ENCODE measurements at regions not wholly inside any gene's neighbourhood (a gene's known extent, or its start where the extent isn't known, plus 50 kb on each side); places are given as distances from the start of the nearest gene placed in this dataset.

DNA sequence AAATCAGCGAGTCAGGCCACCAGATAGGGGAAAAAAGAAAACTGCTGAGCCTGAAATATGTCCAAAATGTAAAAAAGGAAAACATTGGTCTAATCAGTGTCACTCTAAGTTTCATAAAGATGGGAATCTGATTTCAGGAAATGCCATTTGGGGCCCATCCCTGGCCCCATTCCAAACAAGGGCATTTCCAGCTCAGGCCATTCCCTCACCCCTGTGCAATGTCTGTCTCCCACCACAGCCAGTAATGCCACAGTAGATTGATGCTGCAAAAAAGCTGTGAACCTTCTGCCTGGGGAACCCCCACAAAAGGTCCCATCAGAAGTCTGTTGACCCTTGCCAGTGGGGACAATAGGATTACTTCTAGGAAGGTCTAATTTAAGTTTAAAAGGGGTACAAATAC lies 199.6 kb downstream of the YTHDC2 start:
- TF ChIP-seq, protein P1, sequence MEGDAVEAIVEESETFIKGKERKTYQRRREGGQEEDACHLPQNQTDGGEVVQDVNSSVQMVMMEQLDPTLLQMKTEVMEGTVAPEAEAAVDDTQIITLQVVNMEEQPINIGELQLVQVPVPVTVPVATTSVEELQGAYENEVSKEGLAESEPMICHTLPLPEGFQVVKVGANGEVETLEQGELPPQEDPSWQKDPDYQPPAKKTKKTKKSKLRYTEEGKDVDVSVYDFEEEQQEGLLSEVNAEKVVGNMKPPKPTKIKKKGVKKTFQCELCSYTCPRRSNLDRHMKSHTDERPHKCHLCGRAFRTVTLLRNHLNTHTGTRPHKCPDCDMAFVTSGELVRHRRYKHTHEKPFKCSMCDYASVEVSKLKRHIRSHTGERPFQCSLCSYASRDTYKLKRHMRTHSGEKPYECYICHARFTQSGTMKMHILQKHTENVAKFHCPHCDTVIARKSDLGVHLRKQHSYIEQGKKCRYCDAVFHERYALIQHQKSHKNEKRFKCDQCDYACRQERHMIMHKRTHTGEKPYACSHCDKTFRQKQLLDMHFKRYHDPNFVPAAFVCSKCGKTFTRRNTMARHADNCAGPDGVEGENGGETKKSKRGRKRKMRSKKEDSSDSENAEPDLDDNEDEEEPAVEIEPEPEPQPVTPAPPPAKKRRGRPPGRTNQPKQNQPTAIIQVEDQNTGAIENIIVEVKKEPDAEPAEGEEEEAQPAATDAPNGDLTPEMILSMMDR (IDR thresholded peaks at IDR 0.05 in 4 of 5, conservative IDR thresholded peaks at IDR 0.05 in 1 of 5), result no peak
- TF ChIP-seq POLR2A (IDR thresholded peaks at IDR 0.05), result no peak
